Sigmoid colon (tissue), 4 donors: ENCODE measurements at regions not wholly inside any gene's neighbourhood (a gene's known extent, or its start where the extent isn't known, plus 50 kb on each side); places are given as distances from the start of the nearest gene placed in this dataset.
"Not testable (repeated sequence)": the region's sequence is repeated elsewhere in the genome, so short reads cannot be mapped to it uniquely, and the experiment has no call there.

Experiments used
- CTCF ChIP-seq, 4 experiments: fragments of 450-650 bp in 3 of 4; fragments of 200-600 bp in 1 of 4; IDR thresholded peaks; one replicate each; pipeline ENCODE4 v1.5.1; 2016 to 2019; ENCODE audit warnings: antibody characterized with exemption in 4 of 4, mild to moderate bottlenecking in 3 of 4, moderate library complexity in 2 of 4
- EP300 ChIP-seq, 4 donors: sonication (generic); formaldehyde crosslinking; IDR thresholded peaks; one replicate each; pipeline ENCODE4 v1.6.1; 2017; ENCODE audit warnings: antibody characterized with exemption in 4 of 4
- POLR2A ChIP-seq, 2 donors: fragments of 450-650 bp; IDR thresholded peaks; one replicate each; pipeline ENCODE4 v1.6.1; 2016; ENCODE audit warnings: antibody characterized with exemption in 2 of 2, mild to moderate bottlenecking in 2 of 2, moderate library complexity in 2 of 2
- POLR2AphosphoS5 ChIP-seq, 4 donors: sonication (generic); formaldehyde crosslinking; IDR thresholded peaks; one replicate each; pipeline ENCODE4 v1.6.1; 2017; ENCODE audit warnings: antibody characterized with exemption in 4 of 4

- TF ChIP-seq CTCF, POLR2AphosphoS5, POLR2A, EP300 (IDR thresholded peaks at IDR 0.05): not testable (repeated sequence)
Observed at GRCh38 chrX:109054181-109054581, 317.8 kb upstream of the IRS4 start.
